NCI-H128 (cell line): ENCODE measurements at regions not wholly inside any gene's neighbourhood (a gene's known extent, or its start where the extent isn't known, plus 50 kb on each side); places are given as distances from the start of the nearest gene placed in this dataset.

Experiments used
- DNase-seq: peaks from one replicate; lab custom pipeline; 2025; ENCODE audit not compliant: unreplicated experiment; lab: John Stamatoyannopoulos, UW

DNA sequence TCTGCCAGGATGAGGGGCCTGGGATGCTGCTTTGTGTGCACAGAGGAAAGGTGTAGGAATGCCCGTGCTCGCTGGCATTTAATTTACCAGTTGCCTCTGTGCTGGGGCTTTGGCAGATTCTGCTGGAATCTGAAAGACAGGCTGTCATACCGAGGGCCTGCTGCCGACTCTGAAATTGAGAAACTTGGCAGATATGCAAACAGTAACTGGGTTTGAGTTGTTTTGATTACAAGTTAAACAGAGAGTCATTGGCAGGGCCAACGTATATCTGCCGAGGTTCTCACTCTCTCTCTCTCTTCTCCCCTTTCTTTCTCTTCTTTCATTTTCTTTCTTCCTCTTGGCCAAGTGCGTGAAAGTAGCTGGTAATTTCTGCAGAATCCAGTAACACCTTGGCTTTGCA, 618.7 kb downstream of the VRK1 start:
- no peak for DNase-seq

DNA sequence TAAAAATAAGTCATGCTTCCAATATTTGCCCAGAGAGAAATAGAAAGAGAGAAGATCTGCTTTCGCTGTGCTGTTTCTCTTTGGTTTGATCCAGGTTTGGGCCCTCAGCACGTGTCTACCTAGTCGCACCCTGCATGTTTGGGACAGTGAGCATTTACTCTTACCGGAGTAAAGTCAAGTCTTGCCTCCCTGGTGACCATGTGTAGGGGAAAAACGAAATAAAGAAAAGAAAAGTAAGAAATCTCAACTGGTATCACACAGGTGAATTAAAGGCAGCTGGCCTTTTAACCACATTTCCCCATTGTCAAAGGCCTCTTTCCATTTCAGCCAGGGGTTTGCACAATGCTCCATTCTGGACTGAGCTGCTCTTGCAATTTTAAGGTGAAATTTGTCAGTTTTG, 619.4 kb downstream of the VRK1 start:
- DNase-seq, result no peak

DNA sequence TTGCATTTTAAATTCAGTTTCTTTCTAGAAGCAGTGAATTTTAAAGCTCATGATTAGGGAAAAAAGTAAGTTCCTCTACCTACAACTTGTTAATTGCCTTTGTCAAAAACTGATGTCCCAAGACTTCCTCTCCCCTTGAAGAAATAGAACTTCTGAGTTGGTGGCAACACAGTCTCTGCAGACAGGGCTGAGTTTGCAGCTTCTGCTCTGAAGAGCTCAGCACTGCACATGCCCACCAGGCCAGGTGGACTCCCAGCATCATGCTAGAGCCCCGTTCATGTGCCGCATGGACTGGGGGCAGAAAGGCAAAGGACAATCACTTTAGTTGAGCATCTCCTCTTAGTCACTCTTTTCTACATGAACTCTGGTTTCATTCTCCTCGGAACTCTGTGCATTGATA, 620.1 kb downstream of the VRK1 start:
- DNase-seq, result no peak

DNA sequence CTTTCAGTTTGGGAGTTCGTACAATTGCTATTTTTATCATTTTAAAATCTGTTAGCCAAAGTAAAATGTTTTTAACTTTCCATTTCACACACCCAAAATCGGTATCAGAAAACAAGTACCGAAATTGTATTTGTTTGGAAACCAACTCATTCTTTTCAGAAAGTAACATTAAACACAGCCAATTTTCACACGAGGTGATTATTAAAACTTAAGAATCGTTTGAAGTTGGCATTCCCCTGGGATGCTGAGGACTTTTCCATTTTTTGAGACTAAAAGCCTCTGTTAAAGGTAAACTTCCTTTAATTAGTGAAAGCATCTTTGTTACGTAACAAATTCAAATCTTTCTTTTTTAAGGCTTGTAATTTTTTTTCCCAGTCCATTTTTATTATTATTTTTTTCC, 623.0 kb downstream of the VRK1 start:
- DNase-seq, result no peak

DNA sequence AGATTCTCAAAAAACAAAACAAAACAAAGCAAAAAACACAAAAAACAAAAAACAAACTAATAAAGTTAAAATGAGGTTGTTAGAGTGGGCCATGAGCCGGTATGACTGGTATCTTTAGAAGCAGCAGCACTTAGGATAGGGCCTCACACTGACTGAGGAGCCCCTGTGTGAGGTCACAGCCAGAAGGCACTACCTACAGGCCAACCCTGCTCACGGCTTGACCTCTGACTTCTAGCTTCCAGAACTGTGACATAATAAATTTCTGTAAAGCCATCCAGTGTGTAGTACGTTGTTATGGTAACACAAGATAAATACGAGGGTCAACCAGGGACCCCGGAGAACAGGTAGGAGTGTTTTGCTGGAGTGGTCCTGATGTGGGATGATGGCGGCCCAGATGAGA, 629.6 kb downstream of the VRK1 start:
- DNase-seq, result no peak

DNA sequence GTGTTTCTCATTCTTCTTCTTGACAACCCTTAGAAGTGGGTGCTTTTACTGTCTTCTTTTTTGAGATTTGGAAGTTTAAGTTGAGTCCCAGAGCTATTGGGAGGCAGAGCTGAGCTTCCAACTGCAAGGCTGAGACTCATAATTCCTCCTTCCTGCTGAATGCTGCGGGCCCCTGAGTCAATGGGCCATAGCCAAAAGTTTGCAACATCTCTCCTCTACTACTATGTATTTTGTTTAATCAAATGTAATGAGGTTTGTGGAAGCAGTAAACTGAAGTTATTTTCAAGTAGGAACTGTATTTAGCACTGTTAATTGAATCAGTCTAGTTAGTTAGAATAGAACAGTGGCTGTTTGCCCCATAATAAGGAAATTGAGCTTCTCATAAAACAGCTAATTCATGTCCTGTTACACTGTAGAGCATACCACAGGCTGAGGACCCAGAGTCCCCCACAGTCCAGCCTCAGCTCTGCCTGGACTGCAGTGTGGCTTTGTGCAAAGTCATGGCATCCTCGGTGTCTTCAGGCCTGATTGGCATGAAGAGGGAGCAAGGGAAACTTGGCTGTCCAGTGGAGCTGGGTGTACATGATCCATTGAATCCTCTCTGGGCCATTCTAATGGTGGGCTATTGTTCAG, 631.7 kb downstream of the VRK1 start:
- DNase-seq, result no peak

DNA sequence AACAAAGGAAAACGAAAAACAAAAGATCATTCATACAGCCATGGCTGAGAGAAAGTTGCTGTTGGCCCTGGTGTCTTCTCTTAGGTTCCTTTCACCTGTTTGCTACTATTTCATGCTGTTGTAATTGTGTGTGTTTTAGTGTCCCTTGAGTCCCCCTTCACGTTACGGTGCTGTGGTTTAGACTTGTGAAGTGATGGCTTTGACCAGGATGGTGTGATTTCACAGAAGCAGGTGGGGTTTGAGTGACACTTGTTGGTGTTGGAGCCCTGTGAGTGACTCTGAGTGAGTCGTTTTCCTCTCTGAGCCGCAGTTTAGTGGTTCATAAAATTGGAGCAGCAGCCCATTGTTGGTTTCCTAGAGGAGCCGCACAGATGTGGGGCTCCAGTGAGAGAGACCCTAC, 635.4 kb downstream of the VRK1 start:
- no peak for DNase-seq

DNA sequence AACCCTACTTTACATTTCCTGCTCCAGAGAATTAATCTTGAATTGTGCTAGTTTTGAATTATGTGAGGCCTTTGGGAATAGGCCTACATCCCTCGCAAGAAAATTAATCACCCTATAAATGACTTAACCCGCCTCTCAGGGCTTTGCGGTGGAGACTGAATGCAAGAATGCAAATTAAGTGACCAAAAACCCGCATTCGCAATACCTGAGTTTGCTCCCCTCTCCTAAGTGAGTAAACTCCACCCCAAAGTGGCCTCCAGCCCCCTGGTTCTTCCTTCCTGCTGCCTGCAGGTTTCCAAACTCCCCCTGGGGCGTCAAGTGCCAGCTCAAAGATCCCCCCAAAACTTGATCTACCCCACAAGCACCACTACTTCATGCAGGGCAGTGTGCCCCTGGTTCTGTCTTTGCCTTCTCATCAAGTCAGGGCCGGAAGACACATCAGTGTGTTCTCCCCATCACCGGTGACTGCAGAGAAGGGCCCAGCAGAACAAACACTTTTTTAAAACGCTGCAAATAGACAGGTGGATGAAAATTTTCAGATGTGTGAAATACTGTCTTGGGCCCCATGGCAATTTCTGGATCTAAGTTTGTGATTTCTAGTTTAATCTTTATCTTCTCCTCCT, 644.7 kb downstream of the VRK1 start:
- no peak for DNase-seq

DNA sequence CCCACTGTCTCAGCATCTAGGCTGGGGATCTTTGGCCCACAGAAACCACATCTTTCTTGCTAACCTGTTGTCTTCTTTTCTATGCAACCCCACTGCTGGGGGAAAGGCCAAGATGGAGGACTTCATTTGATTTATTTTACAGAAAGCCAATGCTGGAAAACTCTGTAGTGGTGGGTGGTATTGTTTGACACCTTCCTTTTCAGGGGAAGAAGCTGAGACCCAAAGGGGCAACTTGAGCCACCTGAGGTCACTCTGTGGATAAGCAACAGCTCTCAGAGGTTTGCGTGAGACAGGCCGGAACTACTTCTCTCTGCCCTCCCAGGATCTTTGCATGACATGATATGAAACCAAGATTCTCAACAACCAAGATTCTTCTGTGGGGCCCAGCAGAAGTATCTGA, 645.2 kb downstream of the VRK1 start:
- DNase-seq, result no peak

DNA sequence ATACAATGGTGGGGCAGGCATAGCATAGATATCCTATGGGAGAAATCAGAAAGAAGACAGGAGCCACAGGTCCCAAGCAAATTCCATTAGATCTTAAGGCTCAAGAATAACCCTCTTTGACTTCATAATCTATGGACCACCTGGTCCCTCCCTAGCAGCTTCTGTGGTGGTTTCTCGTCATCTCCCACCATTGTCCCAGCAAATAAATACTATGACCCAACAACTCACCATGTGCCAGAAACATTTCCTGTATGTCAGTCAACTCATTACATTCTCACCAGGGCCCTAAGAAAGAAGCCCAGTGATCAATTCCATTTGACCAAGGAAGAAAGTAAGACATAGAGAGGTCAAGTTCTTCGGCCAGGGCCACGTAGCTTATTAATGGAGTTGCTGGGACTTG, 646.2 kb downstream of the VRK1 start:
- no peak for DNase-seq

DNA sequence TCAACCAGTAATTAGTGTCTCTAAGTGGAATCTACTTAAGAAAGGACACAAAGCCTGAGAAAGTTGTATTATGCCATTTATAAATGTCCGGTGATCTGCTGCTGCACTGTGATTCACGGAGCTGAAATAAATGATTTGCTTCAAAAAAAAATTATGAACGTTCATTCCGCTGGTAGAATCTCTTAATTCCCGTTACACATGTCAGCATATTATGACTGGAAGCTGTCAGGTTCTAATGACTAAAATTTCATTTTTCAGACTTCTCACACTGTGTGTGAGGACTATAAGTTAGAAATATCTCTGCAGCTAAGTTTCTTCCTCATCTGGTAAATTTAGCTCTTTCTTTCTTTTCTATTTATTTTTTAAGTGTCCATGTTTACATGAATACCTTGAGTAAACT, 647.1 kb downstream of the VRK1 start:
- no peak for DNase-seq

DNA sequence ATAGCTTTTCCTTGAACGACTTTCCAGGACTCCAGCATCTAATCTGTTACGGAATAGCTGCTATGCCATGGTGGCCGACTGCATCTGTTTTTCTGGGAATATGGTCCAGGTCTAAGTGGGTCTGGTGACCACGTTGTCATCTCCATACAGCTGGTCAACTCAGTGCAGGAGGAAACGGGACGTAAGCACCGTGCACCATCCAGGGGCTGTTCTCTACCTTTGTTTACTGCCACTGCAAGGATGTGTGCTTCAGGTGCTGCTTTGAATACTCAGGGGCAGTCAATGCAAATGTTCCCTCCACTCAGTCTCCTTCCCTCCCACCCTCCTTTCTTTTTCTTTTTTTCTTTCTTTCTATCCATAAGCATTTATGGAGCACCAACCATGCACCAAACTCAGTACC, 648.2 kb downstream of the VRK1 start:
- DNase-seq, result no peak

DNA sequence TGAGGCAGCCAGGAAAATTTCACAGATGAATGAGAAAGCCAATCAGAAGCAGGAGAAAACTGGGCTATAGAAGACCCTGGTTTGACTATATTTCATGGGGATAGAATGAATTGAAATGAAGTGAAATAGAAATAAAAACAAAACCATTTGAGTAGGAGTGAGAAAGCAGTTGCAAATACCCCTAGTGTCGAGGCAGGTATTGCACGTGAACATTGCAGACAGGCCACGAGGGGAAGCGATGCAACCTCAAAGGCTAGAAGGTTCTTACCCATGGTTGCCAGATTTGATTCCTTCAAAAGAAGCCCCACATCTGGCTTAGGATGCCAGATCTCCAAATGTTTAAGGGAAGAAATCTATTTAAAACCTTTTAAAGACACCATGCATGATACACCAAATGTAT, 648.9 kb downstream of the VRK1 start:
- DNase-seq, result no peak

DNA sequence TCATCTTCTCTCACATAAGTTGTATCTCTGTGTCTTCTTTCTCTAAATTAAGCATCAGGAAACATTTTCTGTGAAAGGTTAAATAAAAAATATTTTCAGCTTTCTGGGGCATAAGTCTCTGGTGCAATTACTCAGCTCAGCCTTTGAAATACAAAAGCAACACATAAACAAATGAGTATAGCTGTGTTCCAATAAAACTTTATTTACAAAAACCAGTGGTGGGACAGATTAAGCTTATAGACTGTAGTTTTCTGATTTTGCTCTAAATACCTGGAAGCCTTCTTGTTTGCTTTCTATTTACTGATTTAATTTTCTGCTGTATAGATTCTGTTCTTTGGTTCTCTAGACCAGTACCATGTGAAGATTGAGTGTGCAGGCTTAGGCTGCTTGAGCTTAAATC, 655.1 kb downstream of the VRK1 start:
- no peak for DNase-seq

DNA sequence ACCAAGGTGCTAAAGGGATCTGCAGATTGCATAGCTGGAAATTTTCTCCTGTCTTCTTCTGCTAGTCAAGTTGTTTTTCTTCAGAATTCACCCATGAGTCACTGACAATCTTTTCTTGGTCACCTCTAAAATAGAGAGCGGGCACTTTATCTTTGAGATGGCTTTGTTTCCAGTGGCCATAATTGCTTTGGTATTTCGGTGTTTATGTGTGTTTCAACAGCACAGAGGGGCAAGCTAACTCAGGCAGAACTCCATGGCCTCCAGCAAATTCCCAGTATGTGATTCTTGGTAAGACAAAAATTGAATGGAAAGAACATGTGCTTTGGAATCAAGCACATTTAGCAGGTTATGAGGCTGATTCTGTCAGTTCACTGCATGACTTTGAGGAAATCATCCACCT, 656.8 kb downstream of the VRK1 start:
- DNase-seq, result no peak

DNA sequence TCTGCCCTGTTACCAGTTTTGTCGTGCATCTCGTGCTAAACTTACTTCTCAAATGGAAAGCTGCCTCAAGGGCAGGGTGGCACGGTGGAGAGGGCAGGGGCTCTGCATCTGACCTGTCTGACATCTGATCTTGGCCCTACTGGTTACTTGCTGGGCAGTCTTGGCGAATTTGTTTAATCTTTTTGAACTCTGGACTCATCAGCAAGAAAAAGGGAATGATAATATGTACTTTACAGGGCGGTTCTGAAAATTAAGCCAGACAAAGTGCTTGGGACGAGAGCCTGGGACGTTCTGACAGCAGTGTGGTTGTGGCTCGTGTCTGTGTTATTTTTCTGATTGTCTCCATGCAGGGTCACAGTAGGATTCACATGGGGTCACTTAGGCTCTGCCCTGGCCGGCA, 659.3 kb downstream of the VRK1 start:
- no peak for DNase-seq

DNA sequence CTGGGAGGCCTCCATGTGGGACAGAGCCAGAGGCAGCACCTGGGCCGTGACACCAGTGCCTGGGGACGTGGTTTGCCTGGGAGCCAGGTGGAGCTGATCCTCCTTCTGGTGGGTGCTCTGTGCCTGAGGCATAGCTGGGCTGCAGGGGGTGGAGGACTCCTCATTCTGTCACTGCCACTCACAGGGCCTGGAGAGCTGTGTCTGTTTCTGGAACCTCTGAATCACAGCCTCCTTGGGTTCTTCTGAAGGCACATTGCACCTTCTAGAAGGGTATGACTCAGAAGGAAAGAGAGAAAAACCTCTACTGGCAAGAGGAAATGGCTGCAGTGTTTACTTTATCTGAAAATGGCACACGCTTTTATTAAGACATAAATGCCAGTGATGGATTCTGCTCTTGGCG, 659.8 kb downstream of the VRK1 start:
- no peak for DNase-seq

DNA sequence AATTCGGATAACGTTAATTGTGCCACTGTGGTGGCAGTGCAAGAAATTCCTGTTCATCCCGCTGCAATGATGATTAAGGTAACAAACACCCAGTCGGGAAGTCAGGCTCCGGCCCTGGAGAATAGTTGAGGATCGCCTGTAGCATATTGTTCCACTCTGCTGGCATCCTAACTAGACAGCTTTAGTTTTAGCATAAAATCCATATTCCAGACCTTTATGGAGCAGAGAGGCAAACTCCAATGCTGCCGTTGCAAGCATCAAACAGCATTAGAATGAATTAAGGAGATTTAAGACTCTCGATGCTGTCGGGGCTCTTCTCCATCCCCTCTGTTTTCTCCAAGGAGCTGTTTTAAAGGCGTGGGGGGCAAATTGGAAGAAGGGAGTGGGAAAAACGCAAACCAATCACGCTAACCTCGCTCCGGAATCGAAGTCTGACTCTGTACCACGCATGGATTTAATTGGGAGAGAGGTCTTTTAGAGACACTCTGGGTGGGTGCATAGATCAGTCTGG, 660.4 kb downstream of the VRK1 start:
- DNase-seq, result no peak

DNA sequence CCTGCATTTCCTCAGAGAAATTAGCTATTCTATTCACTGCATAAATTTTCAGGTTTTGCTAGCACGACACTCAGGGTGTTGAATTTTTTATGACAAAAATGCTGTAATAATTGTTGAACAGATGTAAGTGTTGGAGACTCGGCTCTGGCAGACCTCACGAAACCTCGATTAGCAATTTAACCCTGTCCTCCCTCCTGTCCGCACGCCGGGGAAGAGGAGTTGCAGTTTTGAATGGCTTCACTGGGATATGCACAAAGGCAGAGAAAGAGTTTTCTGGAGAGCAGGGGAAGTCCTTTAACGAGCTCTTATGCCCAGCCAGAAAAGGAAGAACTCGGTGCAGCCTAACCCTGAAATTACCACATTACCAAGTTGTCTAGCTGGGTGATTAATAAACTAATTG, 661.1 kb downstream of the VRK1 start:
- DNase-seq, result no peak

DNA sequence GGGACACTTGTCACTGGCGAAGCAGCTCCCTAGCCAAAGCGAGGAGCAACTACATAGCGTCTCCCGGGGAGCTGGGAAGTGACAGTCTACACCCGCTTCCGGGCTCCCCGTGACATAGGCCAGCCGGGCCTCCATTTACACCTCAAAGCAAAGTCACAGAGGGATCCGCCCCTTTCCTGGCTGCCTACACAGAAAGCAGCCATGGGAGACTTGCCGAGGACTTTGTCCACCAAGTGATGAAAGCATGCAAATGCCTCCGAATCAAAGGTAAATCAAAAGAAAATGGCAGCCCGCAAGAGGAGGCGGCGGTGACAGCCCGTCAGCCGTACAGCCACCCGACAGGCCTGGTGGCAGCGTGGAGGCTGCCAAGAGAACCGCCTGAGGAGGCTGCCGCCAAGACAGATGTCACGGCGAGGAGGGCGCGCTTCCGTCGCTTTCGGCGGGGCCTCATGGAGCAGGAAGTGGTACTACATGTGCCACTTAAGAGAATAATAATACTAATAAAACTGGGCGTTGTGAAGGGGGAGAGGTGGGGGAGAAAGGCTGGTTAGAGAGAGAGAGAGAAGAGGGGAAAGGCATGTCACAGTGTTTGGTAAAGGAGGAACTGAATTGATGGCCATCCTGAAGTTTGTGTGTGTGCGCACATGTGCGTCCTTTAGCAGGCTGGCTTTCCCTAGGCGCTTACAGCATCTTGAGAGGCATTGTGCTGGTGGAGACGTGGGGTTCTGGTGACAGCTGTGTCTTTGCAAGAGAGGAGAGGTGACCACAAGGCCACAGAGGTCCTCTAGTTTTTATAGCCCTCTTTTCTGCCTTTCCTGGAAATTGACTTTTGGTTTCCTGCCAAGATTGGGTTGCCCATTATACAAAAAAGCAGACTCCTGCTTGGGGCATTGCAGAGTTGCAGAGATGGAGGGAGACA, 661.7 kb downstream of the VRK1 start:
- DNase-seq, result no peak

DNA sequence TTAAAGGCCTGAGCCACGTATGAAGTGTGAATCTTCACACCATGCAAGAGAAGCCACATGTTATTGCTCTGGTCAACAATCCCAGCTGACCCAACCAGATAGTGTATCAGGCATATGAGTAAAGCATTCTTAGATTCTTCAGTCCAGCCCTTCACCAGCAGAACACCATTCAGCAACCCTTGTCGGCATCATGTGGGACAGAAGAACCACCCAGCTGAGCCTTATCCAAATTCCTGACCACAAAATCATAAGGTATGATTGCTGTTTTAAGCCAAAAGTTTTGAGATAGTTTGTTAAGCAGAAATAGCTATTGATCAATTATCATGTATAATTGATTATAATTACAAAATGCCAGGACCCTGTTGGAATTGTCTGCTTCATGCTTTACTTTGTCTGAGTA, 664.9 kb downstream of the VRK1 start:
- DNase-seq, result no peak

DNA sequence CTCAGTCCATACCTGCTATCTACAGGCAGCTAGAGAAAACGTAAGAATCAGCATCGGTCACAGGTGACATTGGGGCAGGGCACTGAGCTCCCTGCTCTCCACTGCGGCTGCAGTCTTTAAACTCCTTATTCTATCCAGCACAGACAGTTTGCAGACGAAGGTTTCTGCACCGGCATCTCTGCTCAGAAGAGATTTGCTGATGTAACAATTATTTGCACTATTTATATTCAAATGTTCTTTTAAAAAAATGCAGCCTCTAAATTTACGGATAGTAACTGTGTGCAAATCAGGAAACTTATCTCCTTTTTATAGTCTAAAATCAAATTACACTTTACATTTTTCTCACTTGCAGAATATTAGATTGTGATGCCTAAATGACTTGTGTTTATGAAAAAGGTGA, 671.0 kb downstream of the VRK1 start:
- DNase-seq, result no peak
